Sciatic nerve (tissue), 2 donors: ENCODE measurements at regions not wholly inside any gene's neighbourhood (a gene's known extent, or its start where the extent isn't known, plus 50 kb on each side); places are given as distances from the start of the nearest gene placed in this dataset.

Experiments
- ATAC-seq: fragments of 200-7000 bp; cut with Tn5 transposase; one replicate; pipeline ENCODE4 v1.9.1; 2020; ENCODE audit warnings: mild to moderate bottlenecking, moderate library complexity
- DNase-seq: peaks from one replicate; pipeline ENCODE4 v3.0.0-alpha.2; 2020; ENCODE audit warnings: low spot score
- intact Hi-C: fragments of 100-400 bp; cut with DNase I; formaldehyde crosslinking; loops from one replicate; pipeline ENCODE4 v1.14.2; 2022
- donor health status: DM: no; HTN: no; CAD: no.
- donor health status: DM: no; HTN: no; CAD: no.

GRCh38 chr1:36652586-36652985, 169.9 kb upstream of the CSF3R start:
- ATAC-seq, result no peak
- no peak for DNase-seq
- intact Hi-C loops, result no loop called here

GRCh38 chr1:36652011-36652410, 169.3 kb upstream of the CSF3R start:
- intact Hi-C loops, result no loop called here
- no peak for ATAC-seq
- no peak for DNase-seq

GRCh38 chr1:36651176-36651910, 168.6 kb upstream of the CSF3R start:
- intact Hi-C loops, result no loop called here
- no peak for DNase-seq
- ATAC-seq, result no peak

GRCh38 chr1:36650200-36651065, 167.7 kb upstream of the CSF3R start:
- intact Hi-C loops, result no loop called here
- DNase-seq (peak; percentile 76), ATAC-seq (peak; percentile 67)

GRCh38 chr1:36645867-36646266, 163.2 kb upstream of the CSF3R start:
- DNase-seq (no peak), ATAC-seq (no peak)
- intact Hi-C loops, result no loop called here

GRCh38 chr1:36644556-36644955, 161.8 kb upstream of the CSF3R start:
- intact Hi-C loops, result no loop called here
- DNase-seq, result no peak
- ATAC-seq, result no peak

GRCh38 chr1:36643371-36644270, 160.9 kb upstream of the CSF3R start:
- no peak for ATAC-seq
- DNase-seq, result no peak
- intact Hi-C loops, result no loop called here

- no peak for ATAC-seq
Measured at GRCh38 chr1:36642802-36643201, 160.1 kb upstream of the CSF3R start.

GRCh38 chr1:36641776-36642175, 159.1 kb upstream of the CSF3R start:
- no peak for DNase-seq
- no peak for ATAC-seq
- intact Hi-C loops, result no loop called here

More at GRCh38 chr1:36642802-36643201, 160.1 kb upstream of the CSF3R start:
- no peak for DNase-seq
- intact Hi-C loops, result no loop called here

GRCh38 chr1:36639461-36639860, 156.7 kb upstream of the CSF3R start:
- ATAC-seq (no peak), DNase-seq (no peak)
- intact Hi-C loops, result no loop called here

GRCh38 chr1:36638268-36638667, 155.6 kb upstream of the CSF3R start:
- ATAC-seq, result no peak
- no peak for DNase-seq
- intact Hi-C loops, result no loop called here

- DNase-seq, result no peak
- ATAC-seq, result no peak
- intact Hi-C loops, result no loop called here
Measured at GRCh38 chr1:36636206-36636605, 153.5 kb upstream of the CSF3R start.

GRCh38 chr1:36635284-36635683, 152.6 kb upstream of the CSF3R start:
- ATAC-seq (no peak), DNase-seq (no peak)
- intact Hi-C loops, result no loop called here

GRCh38 chr1:36628804-36629203, 146.1 kb upstream of the CSF3R start:
- intact Hi-C loops, result no loop called here
- no peak for ATAC-seq
- DNase-seq, result no peak

GRCh38 chr1:36626435-36626834, 143.7 kb upstream of the CSF3R start:
- DNase-seq (no peak), ATAC-seq (no peak)
- intact Hi-C loops, result no loop called here

- ATAC-seq (no peak), DNase-seq (no peak)
- intact Hi-C loops, result no loop called here
Measured at GRCh38 chr1:36625935-36626310, 143.2 kb upstream of the CSF3R start.

- DNase-seq (no peak), ATAC-seq (no peak)
- intact Hi-C loops, result no loop called here
Measured at GRCh38 chr1:36625253-36625934, 142.7 kb upstream of the CSF3R start.

GRCh38 chr1:36624466-36624865, 141.8 kb upstream of the CSF3R start:
- no peak for DNase-seq
- no peak for ATAC-seq
- intact Hi-C loops, result no loop called here
